Motor neuron (in vitro differentiated cells): ENCODE measurements at regions not wholly inside any gene's neighbourhood (a gene's known extent, or its start where the extent isn't known, plus 50 kb on each side); places are given as distances from the start of the nearest gene placed in this dataset.
"Not testable (repeated sequence)": the region's sequence is repeated elsewhere in the genome, so short reads cannot be mapped to it uniquely, and the experiment has no call there.

Experiments used
- ATAC-seq, 8 experiments: fragments of 200-7000 bp; cut with Tn5 transposase; replicated peaks in 6 of 8; 2 replicates each; pipeline ENCODE4 v1.8.0; 2021; ENCODE audit warnings: mild to moderate bottlenecking in 8 of 8, moderate library complexity in 8 of 8
- H3K27ac ChIP-seq, 2 donors: fragments of 250-450 bp; sonication (Bioruptor Pico); 2 replicates each; pipeline ENCODE4 v1.9.0; 2021; ENCODE audit warnings: antibody characterized with exemption in 2 of 2, mild to moderate bottlenecking in 2 of 2, moderate library complexity in 1 of 2
- H3K4me1 ChIP-seq, 2 donors: fragments of 250-450 bp; sonication (Bioruptor Pico); replicated peaks in 1 of 2; 2 replicates each; pipeline ENCODE4 v1.6.1; 2021; ENCODE audit warnings: antibody characterized with exemption in 2 of 2, mild to moderate bottlenecking in 2 of 2, moderate library complexity in 1 of 2
- H3K4me3 ChIP-seq, 5 donors: fragments of 250-450 bp; sonication (Bioruptor Pico); 2 replicates each; pipeline ENCODE4 v1.9.0; 2021; ENCODE audit warnings: antibody characterized with exemption in 5 of 5, mild to moderate bottlenecking in 5 of 5, moderate library complexity in 4 of 5
- WGBS, 10 experiments: fragments of 450-650 bp; shearing (Covaris generic); methylation state at CpG; one replicate each; pipeline ENCODE4 v1.0.0; 2022; 5-methylcytosine and 5-hydroxymethylcytosine counted together
- in situ Hi-C, 9 experiments: fragments of 400-800 bp; cut with MboI; loops; one replicate each; pipeline ENCODE4 v1.15.0; 2021; ENCODE audit warnings: low sequenced_read_pairs in 9 of 9, low pct_unique_long_range_greater_than_20kb in 2 of 9; ENCODE audit not compliant: unreplicated experiment in 9 of 9

- in situ Hi-C loops = no loop called here
- no peak for ATAC-seq
These were observed 942.9 kb downstream of the CDH18 start for GRCh38 chr5:19044931-19045695.

GRCh38 chr5:19047277-19047676, 940.7 kb downstream of the CDH18 start:
- Histone ChIP-seq H3K4me1 (peaks cover 0 to 13% of the 10 kb centered on the region in 2 donors), H3K4me3 (no peak overlapping the region), H3K27ac (no peak overlapping the region)
- in situ Hi-C loops = no loop called here
- ATAC-seq = peak in 4 of 8 experiments; percentile 32 to 67 (median 54)
- WGBS, 10 experiments = 43 to 100% (median 71%) methylated on average over 1 to 7 of the region's 9 CpGs; no CpG with 5 or more reads in 1 of the 10 experiments

More at GRCh38 chr5:19044931-19045695, 942.9 kb downstream of the CDH18 start:
- WGBS, 10 experiments = 8 to 100% (median 93%) methylated on average over 1 to 5 of the region's 7 CpGs; no CpG with 5 or more reads in 3 of the 10 experiments
- Histone ChIP-seq H3K4me3 (no peak overlapping the region), H3K27ac (no peak overlapping the region), H3K4me1 (peaks cover 0 to 13% of the 10 kb centered on the region in 2 donors)

- no peak overlapping the region for H3K4me3 ChIP-seq
- peaks cover 0 to 13% of the 10 kb centered on the region in 2 donors for H3K4me1 ChIP-seq
- H3K27ac ChIP-seq = no peak overlapping the region
- peak in 2 of 8 experiments; percentile 35 to 50 for ATAC-seq
- in situ Hi-C loops = no loop called here
- 0 to 84% (median 65%) methylated on average over 2 to 3 of the region's 3 CpGs for WGBS, 10 experiments
These were observed 939.3 kb downstream of the CDH18 start for GRCh38 chr5:19048726-19049125.

GRCh38 chr5:19058216-19058615, 929.8 kb downstream of the CDH18 start:
- H3K4me1 ChIP-seq = no peaks in the 10 kb centered on the region
- 0 to 100% (median 94%) methylated on average over 1 to 2 of the region's 2 CpGs for WGBS, 10 experiments
- ATAC-seq = no peak

GRCh38 chr5:19064094-19064493, 923.9 kb downstream of the CDH18 start:
- in situ Hi-C loops = no loop called here
- Histone ChIP-seq H3K4me1 (no peaks in the 10 kb centered on the region), H3K4me3 (no peak overlapping the region), H3K27ac (no peak overlapping the region)
- ATAC-seq = no peak

More at GRCh38 chr5:19058216-19058615, 929.8 kb downstream of the CDH18 start:
- H3K27ac ChIP-seq = no peak overlapping the region
- no peak overlapping the region for H3K4me3 ChIP-seq
- in situ Hi-C loops = no loop called here

GRCh38 chr5:19067741-19068140, 920.3 kb downstream of the CDH18 start:
- no peaks in the 10 kb centered on the region for H3K4me1 ChIP-seq
- H3K4me3 ChIP-seq = no peak overlapping the region
- H3K27ac ChIP-seq = no peak overlapping the region
- 17 to 100% (median 80%) methylated on average over 1 of the region's 1 CpG; no CpG with 5 or more reads in 4 of the 10 experiments for WGBS, 10 experiments
- no peak for ATAC-seq
- in situ Hi-C loops = no loop called here

GRCh38 chr5:19098434-19098833, 889.6 kb downstream of the CDH18 start:
- in situ Hi-C loops = no loop called here
- H3K4me3 ChIP-seq = no peak overlapping the region
- H3K27ac ChIP-seq = no peak overlapping the region
- ATAC-seq = no peak
- H3K4me1 ChIP-seq = no peaks in the 10 kb centered on the region

- Histone ChIP-seq H3K4me1 (no peaks in the 10 kb centered on the region), H3K4me3 (no peak overlapping the region), H3K27ac (no peak overlapping the region)
- WGBS, 10 experiments = 0 to 100% (median 70%) methylated on average over 1 of the region's 1 CpG
- in situ Hi-C loops = no loop called here
- ATAC-seq = no peak
These were observed 888.8 kb downstream of the CDH18 start for GRCh38 chr5:19099195-19099594.

- H3K4me1 ChIP-seq = no peaks in the 10 kb centered on the region
- H3K27ac ChIP-seq = no peak overlapping the region
- H3K4me3 ChIP-seq = no peak overlapping the region
- peak in 1 of 8 experiments; percentile 53 for ATAC-seq
- in situ Hi-C loops = no loop called here
- WGBS, 10 experiments = 0 to 100% (median 100%) methylated on average over 1 of the region's 1 CpG; no CpG with 5 or more reads in 2 of the 10 experiments
These were observed 883.1 kb downstream of the CDH18 start for GRCh38 chr5:19104948-19105347.

GRCh38 chr5:19122923-19123322, 865.1 kb downstream of the CDH18 start:
- ATAC-seq = no peak
- H3K27ac ChIP-seq = no peak overlapping the region
- H3K4me3 ChIP-seq = no peak overlapping the region
- in situ Hi-C loops = no loop called here
- H3K4me1 ChIP-seq = no peaks in the 10 kb centered on the region
- WGBS, 10 experiments = 0 to 100% (median 48%) methylated on average over 1 of the region's 1 CpG; no CpG with 5 or more reads in 2 of the 10 experiments

GRCh38 chr5:19125956-19126713, 861.9 kb downstream of the CDH18 start:
- Histone ChIP-seq H3K27ac (no peak overlapping the region), H3K4me3 (no peak overlapping the region), H3K4me1 (no peaks in the 10 kb centered on the region)
- 6 to 68% (median 54%) methylated on average over 2 to 5 of the region's 5 CpGs for WGBS, 10 experiments
- in situ Hi-C loops = no loop called here
- no peak for ATAC-seq

- in situ Hi-C loops = no loop called here
- 0 to 100% (median 62%) methylated on average over 1 to 2 of the region's 2 CpGs; no CpG with 5 or more reads in 4 of the 10 experiments for WGBS, 10 experiments
- H3K27ac ChIP-seq = no peak overlapping the region
These were observed 847.7 kb downstream of the CDH18 start for GRCh38 chr5:19140276-19140675.

GRCh38 chr5:19141937-19142524, 846.0 kb downstream of the CDH18 start:
- 50 to 100% (median 94%) methylated on average over 1 to 15 of the region's 20 CpGs; no CpG with 5 or more reads in 2 of the 10 experiments for WGBS, 10 experiments
- in situ Hi-C loops, H3K4me1 ChIP-seq, ATAC-seq, H3K27ac ChIP-seq, H3K4me3 ChIP-seq: not testable (repeated sequence)

More at GRCh38 chr5:19140276-19140675, 847.7 kb downstream of the CDH18 start:
- ATAC-seq = no peak
- no peak overlapping the region for H3K4me3 ChIP-seq
- no peaks in the 10 kb centered on the region for H3K4me1 ChIP-seq
